ENCODE measurements at regions not wholly inside any gene's neighbourhood (a gene's known extent, or its start where the extent isn't known, plus 50 kb on each side); places are given as distances from the start of the nearest gene placed in this dataset.

DNA sequence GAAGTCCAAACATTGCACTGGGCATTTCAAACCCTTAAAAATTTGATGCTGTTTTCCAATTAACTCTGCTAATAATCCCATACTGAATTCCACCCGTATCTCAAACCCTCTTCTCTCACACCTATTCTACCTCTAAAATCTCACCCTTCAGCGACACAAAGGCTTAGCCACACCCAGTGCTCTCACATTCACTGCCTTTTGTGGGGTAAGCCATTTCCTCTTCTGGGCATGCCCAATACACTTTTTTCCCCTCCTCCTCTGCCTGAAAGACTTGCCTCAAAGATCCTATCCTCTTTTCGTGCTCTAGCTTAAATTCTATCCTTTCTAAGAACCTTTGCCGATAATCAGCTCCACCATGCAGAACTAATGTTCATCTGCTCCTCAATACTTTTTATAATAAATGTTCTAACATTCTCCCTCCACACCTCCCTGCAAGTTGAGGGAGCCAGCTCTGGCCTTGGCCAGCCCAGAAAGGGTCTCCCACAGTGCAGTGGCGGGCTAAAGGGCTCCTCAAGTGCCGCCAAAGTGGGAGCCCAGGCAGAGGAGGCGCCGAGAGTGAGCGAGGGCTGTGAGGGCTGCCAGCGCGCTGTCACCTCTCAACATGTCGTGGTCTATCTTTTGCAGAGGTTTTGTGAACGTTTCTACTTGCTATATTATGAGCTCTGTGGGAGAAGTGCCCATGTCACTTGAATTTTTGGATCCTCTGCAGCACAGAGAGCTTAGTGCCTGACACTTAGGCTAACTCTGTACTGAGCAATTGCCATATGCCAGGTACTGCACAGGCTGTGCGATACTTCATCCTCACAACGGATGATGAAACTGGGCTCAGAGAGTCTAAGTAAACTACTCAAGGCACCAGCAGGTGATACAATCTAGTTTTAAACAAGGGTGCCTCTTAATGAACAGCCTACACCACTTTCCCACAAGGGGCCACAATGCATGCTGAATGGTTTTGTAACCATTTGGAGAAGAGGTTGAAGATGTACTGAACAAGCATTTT lies 53.6 kb upstream of the BCL6 start:
- TF ChIP-seq POLR2A (IDR thresholded peaks at IDR 0.05) = no peak
- TF ChIP-seq, protein P1, sequence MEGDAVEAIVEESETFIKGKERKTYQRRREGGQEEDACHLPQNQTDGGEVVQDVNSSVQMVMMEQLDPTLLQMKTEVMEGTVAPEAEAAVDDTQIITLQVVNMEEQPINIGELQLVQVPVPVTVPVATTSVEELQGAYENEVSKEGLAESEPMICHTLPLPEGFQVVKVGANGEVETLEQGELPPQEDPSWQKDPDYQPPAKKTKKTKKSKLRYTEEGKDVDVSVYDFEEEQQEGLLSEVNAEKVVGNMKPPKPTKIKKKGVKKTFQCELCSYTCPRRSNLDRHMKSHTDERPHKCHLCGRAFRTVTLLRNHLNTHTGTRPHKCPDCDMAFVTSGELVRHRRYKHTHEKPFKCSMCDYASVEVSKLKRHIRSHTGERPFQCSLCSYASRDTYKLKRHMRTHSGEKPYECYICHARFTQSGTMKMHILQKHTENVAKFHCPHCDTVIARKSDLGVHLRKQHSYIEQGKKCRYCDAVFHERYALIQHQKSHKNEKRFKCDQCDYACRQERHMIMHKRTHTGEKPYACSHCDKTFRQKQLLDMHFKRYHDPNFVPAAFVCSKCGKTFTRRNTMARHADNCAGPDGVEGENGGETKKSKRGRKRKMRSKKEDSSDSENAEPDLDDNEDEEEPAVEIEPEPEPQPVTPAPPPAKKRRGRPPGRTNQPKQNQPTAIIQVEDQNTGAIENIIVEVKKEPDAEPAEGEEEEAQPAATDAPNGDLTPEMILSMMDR (IDR thresholded peaks at IDR 0.05) = no peak

Measured in thyroid gland (tissue), 4 donors.